Heart right ventricle (tissue), 16 donors: ENCODE measurements at regions not wholly inside any gene's neighbourhood (a gene's known extent, or its start where the extent isn't known, plus 50 kb on each side); places are given as distances from the start of the nearest gene placed in this dataset.

Experiments
- ATAC-seq, 8 donors: fragments of 200-7000 bp; cut with Tn5 transposase; one replicate each; pipeline ENCODE4 v1.9.1; 2020; ENCODE audit warnings: mild to moderate bottlenecking in 8 of 8, moderate library complexity in 8 of 8, moderate number of reproducible peaks in 1 of 8
- DNase-seq, 2 donors: peaks; one replicate each; pipeline ENCODE4 v3.0.0-alpha.2; 2020
- H3K27ac ChIP-seq, 10 donors: fragments of 200-600 bp; sonication (generic) in 2 of 10; one replicate each; pipeline versions ENCODE4 v1.5.0 to v1.8.0; 2020 to 2022; ENCODE audit warnings: mild to moderate bottlenecking in 3 of 10
- H3K27me3 ChIP-seq, 7 donors: fragments of 200-600 bp; one replicate each; pipeline ENCODE4 v1.8.0; 2021 to 2022; ENCODE audit warnings: mild to moderate bottlenecking in 2 of 7
- H3K36me3 ChIP-seq, 9 donors: fragments of 200-600 bp; sonication (generic) in 1 of 9; one replicate each; pipeline versions ENCODE4 v1.5.0 to v1.8.0; 2020 to 2022; ENCODE audit warnings: mild to moderate bottlenecking in 2 of 9
- H3K4me1 ChIP-seq, 9 donors: fragments of 200-600 bp; sonication (generic) in 1 of 9; one replicate each; pipeline versions ENCODE4 v1.5.0 to v1.8.0; 2020 to 2022; ENCODE audit warnings: mild to moderate bottlenecking in 4 of 9
- H3K4me3 ChIP-seq, 10 donors: fragments of 200-600 bp; sonication (generic) in 2 of 10; one replicate each; pipeline versions ENCODE4 v1.5.0 to v1.8.0; 2020 to 2022; ENCODE audit warnings: mild to moderate bottlenecking in 7 of 10, moderate library complexity in 2 of 10
- H3K9me3 ChIP-seq, 11 donors: fragments of 200-600 bp in 10 of 11; sonication (generic) in 2 of 11; one replicate each; pipeline versions ENCODE4 v1.5.0 to v1.8.0; 2013 to 2022; ENCODE audit warnings: mild to moderate bottlenecking in 2 of 11, control low read depth in 1 of 11, moderate library complexity in 1 of 11
- WGBS, 2 donors: extraction: QIAGEN DNeasy Blood & Tissue Kit; methylation state at CpG; one replicate each; pipeline ENCODE4 v1.1.7; 2013; ENCODE audit warnings: inconsistent platforms in 1 of 2; 5-methylcytosine and 5-hydroxymethylcytosine counted together
- intact Hi-C, 10 donors: fragments of 100-400 bp; cut with DNase I; formaldehyde crosslinking; loops; one replicate each; pipeline versions ENCODE4 v1.11.1 to v1.14.2; 2022
- TF ChIP-seq, protein P1 (sequence below), 9 donors: fragments of 200-600 bp; sonication (generic) in 2 of 9; IDR thresholded peaks; one replicate each; pipeline versions ENCODE4 v1.5.0 to v1.8.0; 2021 to 2022; ENCODE audit warnings: antibody characterized with exemption in 9 of 9, mild to moderate bottlenecking in 5 of 9, moderate library complexity in 1 of 9
- donor health status: Arrhythmogenic right ventricular cardiomyopathy.
- donor health status: ischemic (EF 13 %, LVEDD 7.1; RV severe dilation, severe dysfunction).
- donor health status: healthy with polysubstance abuse.
- donor health status: DM: no; HTN: yes; CAD: no.
- donor health status: DM: no; HTN: no; CAD: no.
- donor health status: ischemic (EF 25% LVEDD 6.9; RV normal size, moderate dysfunction).
- donor health status: ischemic (EF 25% LVEDD 5.7; RV mildly dilated, moderate dysfunction).
- donor health status: healthy.
- donor health status: DM: yes; HTN: yes; CAD: no.
- donor health status: Ischemic cardiomyopathy.
- donor health status: ischemic (EF 35%, LVEDD 5.7; RV mildly dilated, moderate dysfunction).
- donor health status: nonischemic (EF 11% LVEDD 7.7; RV severe dilation, severe dysfunction).
- donor health status: DM: yes; HTN: yes; CAD: no.
- donor health status: PGD.
- donor health status: ischemic (EF 29% LVEDD 5.4; RV normal size, mild dysfunction).
- donor health status: nonischemic (EF 23%, LVEDD 6.1; RV moderate dilation, normal function).

- WGBS, 2 donors, result 74 to 88% methylated on average over 3 of the region's 3 CpGs
- no peak for DNase-seq
- H3K36me3 ChIP-seq, result no peaks in the 10 kb centered on the region
- intact Hi-C loops, result no loop called here
- no peak overlapping the region for H3K27ac ChIP-seq
- no peak for ATAC-seq
- no peaks in the 10 kb centered on the region for H3K4me1 ChIP-seq
- no peak overlapping the region for H3K4me3 ChIP-seq
- TF ChIP-seq, protein P1, sequence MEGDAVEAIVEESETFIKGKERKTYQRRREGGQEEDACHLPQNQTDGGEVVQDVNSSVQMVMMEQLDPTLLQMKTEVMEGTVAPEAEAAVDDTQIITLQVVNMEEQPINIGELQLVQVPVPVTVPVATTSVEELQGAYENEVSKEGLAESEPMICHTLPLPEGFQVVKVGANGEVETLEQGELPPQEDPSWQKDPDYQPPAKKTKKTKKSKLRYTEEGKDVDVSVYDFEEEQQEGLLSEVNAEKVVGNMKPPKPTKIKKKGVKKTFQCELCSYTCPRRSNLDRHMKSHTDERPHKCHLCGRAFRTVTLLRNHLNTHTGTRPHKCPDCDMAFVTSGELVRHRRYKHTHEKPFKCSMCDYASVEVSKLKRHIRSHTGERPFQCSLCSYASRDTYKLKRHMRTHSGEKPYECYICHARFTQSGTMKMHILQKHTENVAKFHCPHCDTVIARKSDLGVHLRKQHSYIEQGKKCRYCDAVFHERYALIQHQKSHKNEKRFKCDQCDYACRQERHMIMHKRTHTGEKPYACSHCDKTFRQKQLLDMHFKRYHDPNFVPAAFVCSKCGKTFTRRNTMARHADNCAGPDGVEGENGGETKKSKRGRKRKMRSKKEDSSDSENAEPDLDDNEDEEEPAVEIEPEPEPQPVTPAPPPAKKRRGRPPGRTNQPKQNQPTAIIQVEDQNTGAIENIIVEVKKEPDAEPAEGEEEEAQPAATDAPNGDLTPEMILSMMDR (IDR thresholded peaks at IDR 0.05), result no peak
- H3K27me3 ChIP-seq, result no peaks in the 10 kb centered on the region
- peaks cover 0 to 2% (median 0%) of the 10 kb centered on the region in 11 donors for H3K9me3 ChIP-seq
Measured at GRCh38 chr2:4827836-4828235, 864.3 kb upstream of the SOX11 start.

GRCh38 chr2:4828682-4829374 lies 863.4 kb upstream of the SOX11 start:
- ATAC-seq (no peak), DNase-seq (no peak)
- Histone ChIP-seq H3K36me3 (no peaks in the 10 kb centered on the region), H3K9me3 (no peaks in the 10 kb centered on the region), H3K4me1 (no peaks in the 10 kb centered on the region), H3K4me3 (no peak overlapping the region), H3K27me3 (no peaks in the 10 kb centered on the region), H3K27ac (no peak overlapping the region)
- 73 to 77% methylated on average over 8 of the region's 8 CpGs for WGBS, 2 donors
- intact Hi-C loops, result no loop called here
- TF ChIP-seq, protein P1 (IDR thresholded peaks at IDR 0.05), result no peak

GRCh38 chr2:4831751-4832150 lies 860.4 kb upstream of the SOX11 start:
- Histone ChIP-seq H3K9me3 (no peaks in the 10 kb centered on the region), H3K27ac (no peak overlapping the region), H3K27me3 (no peaks in the 10 kb centered on the region), H3K4me3 (no peak overlapping the region), H3K36me3 (no peaks in the 10 kb centered on the region), H3K4me1 (no peaks in the 10 kb centered on the region)
- ATAC-seq (no peak), DNase-seq (no peak)
- intact Hi-C loops, result no loop called here
- TF ChIP-seq, protein P1 (IDR thresholded peaks at IDR 0.05), result no peak

DNA sequence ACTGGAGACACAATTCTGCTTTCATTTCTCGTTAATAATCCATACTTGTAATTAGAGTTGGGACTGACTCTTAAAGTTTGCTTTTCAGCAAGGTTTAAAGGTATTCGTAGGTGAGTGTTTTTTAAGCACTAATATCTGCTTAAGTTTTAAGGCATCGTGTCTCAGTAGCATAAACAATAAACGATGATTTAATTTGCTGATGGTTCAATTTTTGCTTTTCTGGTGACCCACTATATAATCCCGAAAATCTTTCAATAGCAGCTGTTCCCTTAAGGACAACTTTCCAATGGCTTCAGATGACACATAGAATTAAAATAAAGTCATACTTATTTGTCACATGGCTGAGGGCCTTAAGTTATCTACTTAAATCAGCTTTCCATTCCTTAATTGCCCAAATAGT lies 859.5 kb upstream of the SOX11 start:
- H3K27ac ChIP-seq, result no peak overlapping the region
- intact Hi-C loops, result no loop called here
- H3K36me3 ChIP-seq, result no peaks in the 10 kb centered on the region
- H3K9me3 ChIP-seq, result no peaks in the 10 kb centered on the region
- ATAC-seq (no peak), DNase-seq (no peak)
- no peaks in the 10 kb centered on the region for H3K4me1 ChIP-seq
- H3K4me3 ChIP-seq, result no peak overlapping the region
- H3K27me3 ChIP-seq, result no peaks in the 10 kb centered on the region
- TF ChIP-seq, protein P1 (IDR thresholded peaks at IDR 0.05), result no peak
- WGBS, 2 donors, result 84 to 92% methylated on average over 5 of the region's 5 CpGs
